ENCODE measurements at regions not wholly inside any gene's neighbourhood (a gene's known extent, or its start where the extent isn't known, plus 50 kb on each side); places are given as distances from the start of the nearest gene placed in this dataset.

GRCh38 chr10:37675449-37675848 lies 182.0 kb downstream of the ZNF248 start:
- no peak overlapping the region for H2AFZ ChIP-seq (ENCODE audit: low read length)
- H3K4me1 ChIP-seq (ENCODE audit: insufficient read depth, low read length, poor library complexity, severe bottlenecking): no peaks in the 10 kb centered on the region
- H3K36me3 ChIP-seq (ENCODE audit: insufficient read depth, low read length): no peaks in the 10 kb centered on the region
- H3K27me3 ChIP-seq (ENCODE audit: insufficient read depth, low read length, poor library complexity, severe bottlenecking): no peaks in the 10 kb centered on the region
- H4K20me1 ChIP-seq (ENCODE audit: insufficient read depth, low read length, poor library complexity, severe bottlenecking): no peaks in the 10 kb centered on the region
- H3K4me3 ChIP-seq (ENCODE audit: low read length, poor library complexity, severe bottlenecking): no peak overlapping the region
- H3K9ac ChIP-seq (ENCODE audit: low read depth, low read length, poor library complexity, severe bottlenecking): no peak overlapping the region
- TF ChIP-seq EZH2phosphoT487 (IDR thresholded peaks at IDR 0.05; ENCODE audit: borderline replicate concordance): no peak
- no peaks in the 10 kb centered on the region for H3K79me2 ChIP-seq (ENCODE audit: insufficient read depth, low read length)
- H3K4me2 ChIP-seq (ENCODE audit: low read depth, low read length, poor library complexity, severe bottlenecking): no peak overlapping the region
- no peaks in the 10 kb centered on the region; the same call in 1 of the 2 replicates for H3K9me3 ChIP-seq (ENCODE audit: insufficient read depth, low read depth, low read length)
- H3K9me2 ChIP-seq (replicated peaks; ENCODE audit: low read depth, low read length): no peaks in the 10 kb centered on the region
- H3F3A ChIP-seq (ENCODE audit: low read depth): no peaks in the 10 kb centered on the region

DNA sequence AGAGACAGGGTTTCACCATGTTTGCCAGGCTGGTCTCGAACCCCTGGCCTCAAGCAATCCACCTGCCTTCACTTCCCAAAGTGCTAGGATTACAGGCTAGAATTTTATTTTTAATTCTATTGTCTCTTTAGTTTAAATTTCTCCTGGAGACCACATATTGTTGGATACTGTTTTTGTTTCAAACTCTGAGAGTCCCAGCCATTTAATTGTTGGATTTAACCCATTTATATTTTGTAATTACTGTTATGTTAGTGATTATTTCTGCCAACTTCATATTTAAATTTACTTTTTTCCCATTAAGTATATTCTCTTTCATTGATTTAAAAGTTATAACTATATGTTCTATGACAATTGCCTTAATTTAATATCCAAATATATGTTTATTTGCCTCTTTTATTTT lies 185.6 kb downstream of the ZNF248 start:
- H4K20me1 ChIP-seq (ENCODE audit: insufficient read depth, low read length, poor library complexity, severe bottlenecking): no peaks in the 10 kb centered on the region
- H3K9me2 ChIP-seq (replicated peaks; ENCODE audit: low read depth, low read length): no peaks in the 10 kb centered on the region
- no peaks in the 10 kb centered on the region for H3K79me2 ChIP-seq (ENCODE audit: insufficient read depth, low read length)
- no peak overlapping the region for H3K9ac ChIP-seq (ENCODE audit: low read depth, low read length, poor library complexity, severe bottlenecking)
- no peaks in the 10 kb centered on the region for H3F3A ChIP-seq (ENCODE audit: low read depth)
- no peak overlapping the region for H3K4me3 ChIP-seq (ENCODE audit: low read length, poor library complexity, severe bottlenecking)
- no peaks in the 10 kb centered on the region for H3K27me3 ChIP-seq (ENCODE audit: insufficient read depth, low read length, poor library complexity, severe bottlenecking)
- no peak for TF ChIP-seq CTCF (conservative IDR thresholded peaks at IDR 0.05; ENCODE audit: low read length)
- no peak for TF ChIP-seq EZH2phosphoT487 (IDR thresholded peaks at IDR 0.05; ENCODE audit: borderline replicate concordance)
- H3K9me3 ChIP-seq (ENCODE audit: insufficient read depth, low read depth, low read length): no peaks in the 10 kb centered on the region
- no peaks in the 10 kb centered on the region for H3K36me3 ChIP-seq (ENCODE audit: insufficient read depth, low read length)
- no peaks in the 10 kb centered on the region for H3K4me1 ChIP-seq (ENCODE audit: insufficient read depth, low read length, poor library complexity, severe bottlenecking)
- no peak overlapping the region for H3K4me2 ChIP-seq (ENCODE audit: low read depth, low read length, poor library complexity, severe bottlenecking)
- H2AFZ ChIP-seq (ENCODE audit: low read length): no peak overlapping the region

DNA sequence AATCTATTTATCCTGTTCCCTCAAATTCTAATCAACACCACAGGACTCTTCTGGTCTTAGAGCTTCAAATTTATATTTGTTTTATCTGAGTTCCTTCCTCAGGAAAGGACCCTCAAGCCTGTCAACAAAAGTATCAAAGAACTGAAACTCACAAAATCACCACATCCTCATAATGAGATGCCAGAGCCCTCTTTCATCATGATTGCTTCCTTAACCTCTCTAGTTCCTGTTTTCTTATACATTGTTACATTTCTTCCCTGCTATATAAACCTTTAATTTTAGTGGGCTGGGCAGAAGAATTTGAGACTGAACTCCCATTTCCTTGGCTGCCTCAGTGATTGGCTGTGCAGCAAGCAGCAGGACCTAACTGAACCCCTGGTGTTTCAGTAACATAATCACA lies 189.7 kb downstream of the ZNF248 start:
- no peaks in the 10 kb centered on the region for H3K27me3 ChIP-seq (ENCODE audit: insufficient read depth, low read length, poor library complexity, severe bottlenecking)
- no peak for TF ChIP-seq CTCF (conservative IDR thresholded peaks at IDR 0.05; ENCODE audit: low read length)
- no peak for TF ChIP-seq EZH2phosphoT487 (IDR thresholded peaks at IDR 0.05; ENCODE audit: borderline replicate concordance)
- no peak overlapping the region for H3K4me2 ChIP-seq (ENCODE audit: low read depth, low read length, poor library complexity, severe bottlenecking)
- no peaks in the 10 kb centered on the region; the same call in 1 of the 2 replicates for H3K9me3 ChIP-seq (ENCODE audit: insufficient read depth, low read depth, low read length)
- H3K9me2 ChIP-seq (replicated peaks; ENCODE audit: low read depth, low read length): no peaks in the 10 kb centered on the region
- no peak overlapping the region for H2AFZ ChIP-seq (ENCODE audit: low read length)
- H4K20me1 ChIP-seq (ENCODE audit: insufficient read depth, low read length, poor library complexity, severe bottlenecking): no peaks in the 10 kb centered on the region
- no peaks in the 10 kb centered on the region for H3K4me1 ChIP-seq (ENCODE audit: insufficient read depth, low read length, poor library complexity, severe bottlenecking)
- H3F3A ChIP-seq (ENCODE audit: low read depth): no peaks in the 10 kb centered on the region
- no peaks in the 10 kb centered on the region for H3K79me2 ChIP-seq (ENCODE audit: insufficient read depth, low read length)
- H3K9ac ChIP-seq (ENCODE audit: low read depth, low read length, poor library complexity, severe bottlenecking): no peak overlapping the region
- H3K4me3 ChIP-seq (ENCODE audit: low read length, poor library complexity, severe bottlenecking): no peak overlapping the region
- no peaks in the 10 kb centered on the region for H3K36me3 ChIP-seq (ENCODE audit: insufficient read depth, low read length)

DNA sequence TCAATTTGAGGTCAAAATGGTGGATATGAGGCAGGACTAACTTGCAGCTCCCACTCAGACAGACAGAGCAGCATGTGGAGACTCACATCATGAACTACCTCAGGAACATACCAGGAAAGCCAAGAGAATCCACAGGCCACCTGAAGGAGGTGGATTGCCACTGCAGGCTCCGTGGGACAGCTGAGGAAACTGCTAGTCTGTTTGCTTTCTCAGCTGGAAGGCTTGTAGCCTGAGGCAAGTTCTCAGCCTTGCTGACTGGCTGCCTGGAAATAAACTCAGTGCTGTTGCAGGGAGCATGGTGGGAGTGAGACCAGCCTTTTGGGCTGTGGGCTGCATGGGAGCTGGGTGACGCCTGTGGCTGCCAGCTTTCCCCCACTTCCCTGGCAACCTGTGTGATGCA lies 202.9 kb downstream of the ZNF248 start:
- no peaks in the 10 kb centered on the region for H3K4me1 ChIP-seq (ENCODE audit: insufficient read depth, low read length, poor library complexity, severe bottlenecking)
- H2AFZ ChIP-seq (ENCODE audit: low read length): no peak overlapping the region
- H3K4me2 ChIP-seq (ENCODE audit: low read depth, low read length, poor library complexity, severe bottlenecking): no peak overlapping the region
- no peaks in the 10 kb centered on the region for H4K20me1 ChIP-seq (ENCODE audit: insufficient read depth, low read length, poor library complexity, severe bottlenecking)
- no peak overlapping the region for H3K4me3 ChIP-seq (ENCODE audit: low read length, poor library complexity, severe bottlenecking)
- no peaks in the 10 kb centered on the region for H3K36me3 ChIP-seq (ENCODE audit: insufficient read depth, low read length)
- H3K9me3 ChIP-seq (ENCODE audit: insufficient read depth, low read depth, low read length): no peaks in the 10 kb centered on the region
- no peak overlapping the region for H3K9ac ChIP-seq (ENCODE audit: low read depth, low read length, poor library complexity, severe bottlenecking)
- H3K9me2 ChIP-seq (replicated peaks; ENCODE audit: low read depth, low read length): no peaks in the 10 kb centered on the region
- no peaks in the 10 kb centered on the region for H3F3A ChIP-seq (ENCODE audit: low read depth)
- H3K27me3 ChIP-seq (ENCODE audit: insufficient read depth, low read length, poor library complexity, severe bottlenecking): no peaks in the 10 kb centered on the region
- H3K79me2 ChIP-seq (ENCODE audit: insufficient read depth, low read length): no peaks in the 10 kb centered on the region
- no peak for TF ChIP-seq CTCF (conservative IDR thresholded peaks at IDR 0.05; ENCODE audit: low read length)
- TF ChIP-seq EZH2phosphoT487 (IDR thresholded peaks at IDR 0.05; ENCODE audit: borderline replicate concordance): no peak

All from Loucy (cell line).